Iris pigment epithelial cell (primary cell): ENCODE measurements at regions not wholly inside any gene's neighbourhood (a gene's known extent, or its start where the extent isn't known, plus 50 kb on each side); places are given as distances from the start of the nearest gene placed in this dataset.
A peak's percentile ranks its signal among the peaks of the same experiment; 100 is the strongest.
"Not testable (repeated sequence)": the region's sequence is repeated elsewhere in the genome, so short reads cannot be mapped to it uniquely, and the experiment has no call there.

Experiments used
- DNase-seq: peaks from one replicate; pipeline ENCODE4 v3.0.0-alpha.2; 2011; ENCODE audit warnings: low read depth

- no peak for DNase-seq
These were observed 720.2 kb downstream of the SLC4A3 start for GRCh38 chr2:220347626-220348025.

DNA sequence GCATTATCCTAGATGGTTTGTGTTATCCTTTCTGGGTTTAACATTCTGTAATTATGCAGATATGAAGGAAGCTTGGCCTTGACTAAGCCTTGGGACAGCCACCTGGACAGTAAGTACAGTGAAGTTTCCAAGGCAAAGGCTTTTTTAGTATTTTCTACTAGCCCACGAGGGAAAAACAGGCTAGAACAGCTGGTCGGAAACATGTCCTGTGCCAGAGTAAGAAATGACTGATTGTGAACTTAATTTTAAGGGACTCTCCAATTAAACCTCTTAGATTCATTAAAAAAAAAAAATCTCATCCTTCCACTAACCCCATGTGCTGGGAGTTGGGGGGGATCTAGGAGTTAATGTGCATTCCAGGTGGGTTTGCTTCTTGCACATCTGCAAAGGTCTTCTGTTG lies 720.8 kb downstream of the SLC4A3 start:
- no peak for DNase-seq

DNA sequence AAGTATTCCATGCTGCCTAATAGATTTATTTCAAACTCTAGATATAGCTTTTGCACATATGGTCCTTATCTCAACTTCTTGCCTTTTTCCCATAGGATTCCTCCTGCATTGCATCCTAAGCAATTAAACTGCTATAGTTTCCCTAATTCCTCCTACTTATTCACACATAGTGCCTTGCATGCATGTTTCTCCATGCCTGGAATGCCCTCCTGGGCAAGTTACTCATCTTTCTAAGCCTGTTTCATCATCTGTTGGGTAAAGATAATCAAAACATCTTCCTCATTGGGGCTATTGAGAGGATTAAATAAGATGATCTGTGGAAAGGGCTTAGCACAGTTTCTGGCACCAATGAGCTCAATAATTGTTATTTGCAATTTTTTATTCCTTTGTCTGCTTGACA lies 726.5 kb downstream of the SLC4A3 start:
- DNase-seq = peak; percentile 58

- DNase-seq = peak; percentile 55
These were observed 728.6 kb downstream of the SLC4A3 start for GRCh38 chr2:220356076-220356475.

GRCh38 chr2:220365023-220365422 lies 737.6 kb downstream of the SLC4A3 start:
- DNase-seq = peak; percentile 65

- no peak for DNase-seq
These were observed 739.3 kb downstream of the SLC4A3 start for GRCh38 chr2:220366765-220367164.

- DNase-seq = peak; percentile 10
These were observed 743.3 kb downstream of the SLC4A3 start for GRCh38 chr2:220370764-220371163.

- DNase-seq = no peak
These were observed 743.8 kb downstream of the SLC4A3 start for GRCh38 chr2:220371211-220371610.

DNA sequence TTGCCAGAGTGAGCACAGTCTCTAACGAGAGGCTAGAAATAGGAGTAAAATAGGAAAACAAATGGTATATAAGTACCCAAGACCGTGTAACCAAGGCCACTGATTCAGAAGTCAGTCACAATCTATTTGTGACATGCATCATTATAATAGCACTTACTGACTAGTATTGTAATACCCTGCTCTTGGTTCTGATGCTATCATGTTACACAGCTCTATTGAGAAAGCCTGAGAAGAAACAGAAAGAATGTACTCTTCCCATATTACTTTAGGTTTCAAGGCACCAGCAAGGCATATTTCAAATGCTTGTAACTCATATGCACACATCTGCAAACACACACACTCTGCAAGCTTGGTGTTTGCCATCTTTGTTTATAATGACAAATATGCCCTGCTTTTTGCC lies 746.4 kb downstream of the SLC4A3 start:
- peak; percentile 88 for DNase-seq

GRCh38 chr2:220374282-220374681 lies 746.9 kb downstream of the SLC4A3 start:
- DNase-seq = peak; percentile 10

- no peak for DNase-seq
These were observed 750.2 kb downstream of the SLC4A3 start for GRCh38 chr2:220377482-220378155.

GRCh38 chr2:220387758-220388157 lies 760.3 kb downstream of the SLC4A3 start:
- not testable (repeated sequence) for DNase-seq

DNA sequence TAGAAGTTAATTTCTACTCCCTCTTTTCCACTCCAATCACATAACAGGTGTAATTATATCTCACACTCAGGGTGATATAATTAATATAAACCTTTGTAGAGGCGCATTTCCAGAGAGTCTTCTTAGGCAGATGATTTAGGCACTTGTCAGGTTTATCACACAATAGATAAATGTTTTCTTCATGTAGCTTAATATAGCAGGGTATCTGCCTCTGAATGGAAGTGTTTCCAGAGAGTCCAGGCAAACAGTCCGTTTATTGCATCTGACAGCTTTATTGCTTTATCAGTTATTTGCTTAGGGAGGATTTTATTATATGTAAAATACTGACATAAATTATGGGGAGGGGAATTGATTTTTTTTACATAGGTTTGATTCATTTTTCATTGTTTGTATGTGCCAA lies 766.3 kb downstream of the SLC4A3 start:
- DNase-seq = no peak

DNA sequence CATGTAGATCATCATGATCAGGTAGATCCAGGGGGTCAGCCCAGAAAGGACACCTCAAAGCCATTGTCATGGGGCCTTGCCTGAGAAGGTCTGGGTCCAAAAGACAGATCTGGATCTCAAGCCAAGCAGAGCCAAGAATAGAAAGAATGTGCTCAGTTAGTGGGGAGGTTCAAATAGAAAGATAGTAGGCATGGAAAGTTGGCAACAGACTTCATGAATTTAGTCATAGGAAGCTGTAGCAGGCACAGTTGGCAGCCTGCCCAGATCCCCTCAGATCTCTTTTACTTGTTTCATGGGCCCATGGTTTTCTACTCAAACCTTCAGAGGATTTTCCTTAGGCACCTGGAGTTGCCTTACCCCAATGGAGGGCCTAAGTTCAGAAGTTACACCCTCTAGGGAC lies 767.0 kb downstream of the SLC4A3 start:
- DNase-seq = peak; percentile 70

DNA sequence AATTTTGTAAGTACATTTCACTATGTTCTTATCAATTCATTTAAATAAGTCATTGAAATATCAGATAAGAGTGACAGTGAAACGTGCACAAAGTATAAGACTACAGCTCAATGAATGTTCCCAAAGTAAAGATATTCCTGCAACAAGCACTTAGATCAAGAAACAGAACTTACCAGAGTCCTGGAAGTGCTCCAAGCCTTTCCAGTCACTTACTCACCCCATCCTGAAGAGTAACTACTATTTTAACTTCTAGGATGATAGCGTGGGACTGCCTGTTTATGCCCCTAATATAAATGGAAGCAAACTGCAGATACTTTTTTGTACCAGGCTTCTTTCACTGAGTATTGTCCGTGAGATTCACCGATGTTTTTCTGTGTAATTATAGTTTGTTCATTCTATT lies 768.9 kb downstream of the SLC4A3 start:
- DNase-seq = peak; percentile 80

- DNase-seq = no peak
These were observed 782.9 kb downstream of the SLC4A3 start for GRCh38 chr2:220410296-220410695.

DNA sequence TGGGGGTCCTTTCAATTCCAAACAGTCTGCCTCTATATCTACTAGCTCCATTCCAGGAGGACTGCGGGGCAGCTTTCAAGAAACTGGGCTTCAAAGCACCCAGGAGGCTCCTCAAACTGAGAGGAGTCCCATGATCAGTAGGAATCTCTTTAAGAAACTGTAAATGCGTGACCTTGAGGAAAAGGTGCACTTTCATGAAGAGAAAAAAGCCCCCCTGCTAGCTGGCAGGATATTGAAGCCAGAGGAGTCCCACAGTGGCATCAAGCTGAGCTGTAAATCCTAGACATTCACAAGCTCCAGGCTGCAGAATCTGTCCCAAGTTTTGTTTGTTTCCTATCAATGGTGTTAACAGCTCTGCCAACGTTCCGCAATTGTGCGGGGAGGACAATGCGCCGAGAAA lies 790.1 kb downstream of the SLC4A3 start:
- no peak for DNase-seq

DNA sequence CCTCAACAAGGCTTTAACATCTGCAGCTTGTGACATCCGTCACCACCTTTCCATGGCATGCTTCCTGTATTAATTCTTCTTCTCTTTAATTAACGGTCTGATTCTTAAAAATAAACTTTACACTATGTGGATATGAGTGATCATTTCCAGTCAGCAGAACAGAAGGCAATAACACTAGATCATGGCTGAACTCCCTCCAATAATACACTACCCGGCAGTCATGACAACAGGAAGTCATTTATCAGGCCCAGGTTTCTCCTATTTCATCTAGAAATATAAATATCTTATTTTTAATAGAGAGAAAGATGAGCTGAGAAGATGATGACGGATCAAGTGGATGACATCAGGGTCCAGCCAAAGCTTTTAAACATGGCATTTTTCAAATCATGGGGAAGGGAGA lies 792.2 kb downstream of the SLC4A3 start:
- DNase-seq = no peak

DNA sequence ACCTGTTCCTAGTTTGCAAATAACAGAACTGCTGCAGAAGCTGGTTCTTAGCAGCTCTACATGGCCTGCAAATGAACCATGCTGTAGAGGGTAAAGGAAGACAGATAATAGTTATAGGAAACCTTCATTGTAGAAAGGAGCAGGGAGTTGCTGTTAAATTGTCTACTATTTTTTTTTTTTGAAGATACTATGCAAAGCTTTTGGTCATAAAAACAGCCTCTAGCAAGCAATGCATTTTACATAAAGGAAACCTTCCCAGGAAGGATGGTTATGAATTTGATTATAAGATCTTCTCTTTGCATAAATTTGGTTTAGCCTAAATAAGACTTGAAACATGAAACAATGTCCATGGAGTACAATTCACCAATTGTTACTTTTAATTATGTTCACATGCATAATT lies 793.4 kb downstream of the SLC4A3 start:
- DNase-seq = no peak

- no peak for DNase-seq
These were observed 795.2 kb downstream of the SLC4A3 start for GRCh38 chr2:220422676-220423075.

- peak; percentile 6 for DNase-seq
These were observed 797.1 kb downstream of the SLC4A3 start for GRCh38 chr2:220424561-220424960.

- DNase-seq = no peak
These were observed 805.2 kb downstream of the SLC4A3 start for GRCh38 chr2:220432645-220433044.

DNA sequence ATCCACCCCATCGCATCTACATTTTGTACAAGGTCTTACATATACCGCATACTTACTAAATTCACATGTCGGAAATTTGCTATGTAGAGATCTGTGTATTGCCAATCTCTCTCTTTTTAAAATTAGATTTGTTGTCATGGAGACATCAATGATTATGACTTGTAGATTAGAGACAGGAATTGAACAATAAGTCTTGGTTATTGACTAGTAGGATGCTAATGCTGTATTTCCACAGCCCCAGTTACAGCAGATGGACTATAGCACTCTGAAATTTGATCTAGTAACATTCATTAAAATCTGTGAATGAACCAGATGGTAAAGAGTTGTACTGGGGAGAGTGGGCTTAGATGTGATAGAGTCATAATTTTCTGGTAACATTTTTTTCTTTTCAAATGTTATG lies 805.7 kb downstream of the SLC4A3 start:
- no peak for DNase-seq

DNA sequence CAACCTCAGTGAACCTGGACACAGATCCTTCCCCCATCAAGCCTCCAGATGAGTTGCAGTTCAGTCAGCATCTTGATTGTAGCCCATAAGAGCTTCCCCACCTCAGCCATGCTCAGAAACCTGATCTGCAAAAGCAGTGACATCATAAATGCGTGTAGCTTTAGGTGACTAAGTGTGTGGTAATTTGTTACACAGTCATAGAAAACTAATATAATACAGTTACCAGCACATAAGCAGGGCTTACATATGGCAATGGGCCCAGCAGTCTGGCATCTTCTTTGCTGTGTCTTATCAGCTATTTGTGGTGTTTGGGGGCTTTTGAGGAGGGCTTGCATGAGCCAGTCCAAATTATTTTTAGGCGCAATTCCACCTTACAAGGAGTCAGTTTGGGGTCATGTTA lies 807.0 kb downstream of the SLC4A3 start:
- peak; percentile 84 for DNase-seq

GRCh38 chr2:220437938-220438337 lies 810.5 kb downstream of the SLC4A3 start:
- peak; percentile 17 for DNase-seq
